GM21390 (cell line): ENCODE measurements at regions not wholly inside any gene's neighbourhood (a gene's known extent, or its start where the extent isn't known, plus 50 kb on each side); places are given as distances from the start of the nearest gene placed in this dataset.

Experiments
- ATAC-seq: cut with Tn5 transposase; IDR thresholded peaks from one replicate; pipeline ENCODE4 v1.9.1; 2021; ENCODE audit not compliant: unreplicated experiment

- ATAC-seq, result no peak
Measured at GRCh38 chr20:22910287-22910852, 124.7 kb upstream of the SSTR4 start.

GRCh38 chr20:22914291-22914690, 120.8 kb upstream of the SSTR4 start:
- no peak for ATAC-seq

GRCh38 chr20:22915512-22915911, 119.6 kb upstream of the SSTR4 start:
- no peak for ATAC-seq

- ATAC-seq, result no peak
Measured at GRCh38 chr20:22916021-22916842, 118.9 kb upstream of the SSTR4 start.

- no peak for ATAC-seq
Measured at GRCh38 chr20:22918286-22918983, 116.7 kb upstream of the SSTR4 start.

- ATAC-seq, result no peak
Measured at GRCh38 chr20:22920898-22921297, 114.2 kb upstream of the SSTR4 start.

- ATAC-seq, result no peak
Measured at GRCh38 chr20:22921595-22922421, 113.3 kb upstream of the SSTR4 start.

- no peak for ATAC-seq
Measured at GRCh38 chr20:22922987-22923386, 112.1 kb upstream of the SSTR4 start.

- no peak for ATAC-seq
Measured at GRCh38 chr20:22924046-22924737, 110.9 kb upstream of the SSTR4 start.

GRCh38 chr20:22924949-22925612, 110.0 kb upstream of the SSTR4 start:
- ATAC-seq, result no peak

- no peak for ATAC-seq
Measured at GRCh38 chr20:22925613-22925983, 109.5 kb upstream of the SSTR4 start.

GRCh38 chr20:22927537-22927936, 107.6 kb upstream of the SSTR4 start:
- ATAC-seq, result no peak

GRCh38 chr20:22928679-22929078, 106.4 kb upstream of the SSTR4 start:
- ATAC-seq, result no peak

- ATAC-seq, result no peak
Measured at GRCh38 chr20:22929661-22930060, 105.5 kb upstream of the SSTR4 start.

- ATAC-seq, result no peak
Measured at GRCh38 chr20:22931653-22932608, 103.2 kb upstream of the SSTR4 start.

GRCh38 chr20:22939181-22939580, 95.9 kb upstream of the SSTR4 start:
- no peak for ATAC-seq

- ATAC-seq, result no peak
Measured at GRCh38 chr20:22940350-22940749, 94.8 kb upstream of the SSTR4 start.

- no peak for ATAC-seq
Measured at GRCh38 chr20:22941550-22941949, 93.6 kb upstream of the SSTR4 start.

- no peak for ATAC-seq
Measured at GRCh38 chr20:22942742-22943141, 92.4 kb upstream of the SSTR4 start.
